ENCODE measurements at regions not wholly inside any gene's neighbourhood (a gene's known extent, or its start where the extent isn't known, plus 50 kb on each side); places are given as distances from the start of the nearest gene placed in this dataset.

DNA sequence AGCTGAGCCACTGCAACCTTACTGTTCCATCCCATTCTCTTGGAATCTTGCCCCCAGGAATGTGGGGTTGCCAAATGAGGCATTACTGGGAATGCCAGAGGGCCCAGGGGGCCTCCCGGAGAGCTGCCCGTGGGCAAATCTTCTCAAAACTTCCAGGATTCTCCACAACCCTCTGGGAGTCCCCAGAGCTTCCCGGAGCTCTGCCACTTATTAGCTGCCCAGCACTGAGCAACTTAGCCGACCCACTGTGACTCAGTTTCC is 306.0 kb downstream of the FOXL1 start:
- DNase-seq (ENCODE audit: low spot score): no peak
- no peak overlapping the region for H3K9ac ChIP-seq (ENCODE audit: low read depth in 1 of 2, low read length in 2 of 2)
- H3K4me3 ChIP-seq (ENCODE audit: low read depth in 1 of 3, low read length in 3 of 3): no peak overlapping the region
- no peaks in the 10 kb centered on the region for H3K36me3 ChIP-seq (ENCODE audit: control insufficient read depth in 4 of 4, insufficient read depth in 3 of 4, low read depth in 1 of 4, low read length in 3 of 4)
- no peaks in the 10 kb centered on the region for H3K4me1 ChIP-seq (ENCODE audit: control insufficient read depth in 4 of 4, insufficient read depth in 4 of 4, low read length in 3 of 4)
- peaks cover 0 to 13% (median 0%) of the 10 kb centered on the region in 4 donors for H3K27me3 ChIP-seq (ENCODE audit: control insufficient read depth in 4 of 4, insufficient read depth in 4 of 4, low read length in 3 of 4)
- TF ChIP-seq GABPA (IDR thresholded peaks at IDR 0.05 in 1 of 2, conservative IDR thresholded peaks at IDR 0.05 in 1 of 2) (no peak), TAF1 (conservative IDR thresholded peaks at IDR 0.05) (no peak), FOXA2 (IDR thresholded peaks at IDR 0.05) (no peak)
- no peak overlapping the region for H3K27ac ChIP-seq (ENCODE audit: low read depth in 1 of 2, low read length in 2 of 2)
- 83% methylated on average over 4 of the region's 4 CpGs for WGBS
- no peaks in the 10 kb centered on the region for H3K9me3 ChIP-seq (ENCODE audit: control insufficient read depth in 4 of 4, low read length in 3 of 4)

DNA sequence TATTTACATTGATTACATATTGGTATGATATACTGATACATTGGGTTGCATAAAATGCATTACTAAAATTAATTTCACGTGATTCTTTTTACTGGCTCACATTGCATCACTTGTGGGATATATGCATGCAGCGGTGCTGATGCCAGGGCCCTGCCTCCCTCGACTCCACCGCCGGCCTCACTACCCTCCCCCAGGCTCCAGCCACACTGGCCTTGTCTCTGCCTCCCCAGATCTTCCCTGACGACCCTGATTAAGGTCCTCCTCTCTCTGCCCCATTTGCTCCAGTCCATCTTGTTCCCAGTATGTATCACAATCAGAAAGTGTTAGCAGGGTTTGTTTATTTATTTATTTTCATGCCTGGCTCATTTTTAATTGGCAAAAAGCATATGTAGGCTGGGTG is 306.8 kb downstream of the FOXL1 start:
- DNase-seq (ENCODE audit: low spot score): no peak
- 77% methylated on average over 6 of the region's 6 CpGs for WGBS
- no peak overlapping the region for H3K9ac ChIP-seq (ENCODE audit: low read depth in 1 of 2, low read length in 2 of 2)
- H3K36me3 ChIP-seq (ENCODE audit: control insufficient read depth in 4 of 4, insufficient read depth in 3 of 4, low read depth in 1 of 4, low read length in 3 of 4): no peaks in the 10 kb centered on the region
- no peak overlapping the region for H3K4me3 ChIP-seq (ENCODE audit: low read depth in 1 of 3, low read length in 3 of 3)
- no peaks in the 10 kb centered on the region for H3K4me1 ChIP-seq (ENCODE audit: control insufficient read depth in 4 of 4, insufficient read depth in 4 of 4, low read length in 3 of 4)
- H3K9me3 ChIP-seq (ENCODE audit: control insufficient read depth in 4 of 4, low read length in 3 of 4): no peaks in the 10 kb centered on the region
- TF ChIP-seq EGR1 (IDR thresholded peaks at IDR 0.05; ENCODE audit: low read depth in 2 of 2) (no peak), FOXA1 (IDR thresholded peaks at IDR 0.05) (no peak), JUND (IDR thresholded peaks at IDR 0.05) (no peak), TAF1 (conservative IDR thresholded peaks at IDR 0.05) (no peak), FOXA2 (IDR thresholded peaks at IDR 0.05) (no peak), YY1 (IDR thresholded peaks at IDR 0.05) (no peak)
- TF ChIP-seq, protein P1, sequence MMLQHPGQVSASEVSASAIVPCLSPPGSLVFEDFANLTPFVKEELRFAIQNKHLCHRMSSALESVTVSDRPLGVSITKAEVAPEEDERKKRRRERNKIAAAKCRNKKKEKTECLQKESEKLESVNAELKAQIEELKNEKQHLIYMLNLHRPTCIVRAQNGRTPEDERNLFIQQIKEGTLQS (IDR thresholded peaks at IDR 0.05): no peak
- TF ChIP-seq, protein P2, sequence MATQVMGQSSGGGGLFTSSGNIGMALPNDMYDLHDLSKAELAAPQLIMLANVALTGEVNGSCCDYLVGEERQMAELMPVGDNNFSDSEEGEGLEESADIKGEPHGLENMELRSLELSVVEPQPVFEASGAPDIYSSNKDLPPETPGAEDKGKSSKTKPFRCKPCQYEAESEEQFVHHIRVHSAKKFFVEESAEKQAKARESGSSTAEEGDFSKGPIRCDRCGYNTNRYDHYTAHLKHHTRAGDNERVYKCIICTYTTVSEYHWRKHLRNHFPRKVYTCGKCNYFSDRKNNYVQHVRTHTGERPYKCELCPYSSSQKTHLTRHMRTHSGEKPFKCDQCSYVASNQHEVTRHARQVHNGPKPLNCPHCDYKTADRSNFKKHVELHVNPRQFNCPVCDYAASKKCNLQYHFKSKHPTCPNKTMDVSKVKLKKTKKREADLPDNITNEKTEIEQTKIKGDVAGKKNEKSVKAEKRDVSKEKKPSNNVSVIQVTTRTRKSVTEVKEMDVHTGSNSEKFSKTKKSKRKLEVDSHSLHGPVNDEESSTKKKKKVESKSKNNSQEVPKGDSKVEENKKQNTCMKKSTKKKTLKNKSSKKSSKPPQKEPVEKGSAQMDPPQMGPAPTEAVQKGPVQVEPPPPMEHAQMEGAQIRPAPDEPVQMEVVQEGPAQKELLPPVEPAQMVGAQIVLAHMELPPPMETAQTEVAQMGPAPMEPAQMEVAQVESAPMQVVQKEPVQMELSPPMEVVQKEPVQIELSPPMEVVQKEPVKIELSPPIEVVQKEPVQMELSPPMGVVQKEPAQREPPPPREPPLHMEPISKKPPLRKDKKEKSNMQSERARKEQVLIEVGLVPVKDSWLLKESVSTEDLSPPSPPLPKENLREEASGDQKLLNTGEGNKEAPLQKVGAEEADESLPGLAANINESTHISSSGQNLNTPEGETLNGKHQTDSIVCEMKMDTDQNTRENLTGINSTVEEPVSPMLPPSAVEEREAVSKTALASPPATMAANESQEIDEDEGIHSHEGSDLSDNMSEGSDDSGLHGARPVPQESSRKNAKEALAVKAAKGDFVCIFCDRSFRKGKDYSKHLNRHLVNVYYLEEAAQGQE (IDR thresholded peaks at IDR 0.05): no peak
- no peak overlapping the region for H3K27ac ChIP-seq (ENCODE audit: low read depth in 1 of 2, low read length in 2 of 2)
- H3K27me3 ChIP-seq (ENCODE audit: control insufficient read depth in 4 of 4, insufficient read depth in 4 of 4, low read length in 3 of 4): peaks cover 0 to 8% (median 0%) of the 10 kb centered on the region in 4 donors

DNA sequence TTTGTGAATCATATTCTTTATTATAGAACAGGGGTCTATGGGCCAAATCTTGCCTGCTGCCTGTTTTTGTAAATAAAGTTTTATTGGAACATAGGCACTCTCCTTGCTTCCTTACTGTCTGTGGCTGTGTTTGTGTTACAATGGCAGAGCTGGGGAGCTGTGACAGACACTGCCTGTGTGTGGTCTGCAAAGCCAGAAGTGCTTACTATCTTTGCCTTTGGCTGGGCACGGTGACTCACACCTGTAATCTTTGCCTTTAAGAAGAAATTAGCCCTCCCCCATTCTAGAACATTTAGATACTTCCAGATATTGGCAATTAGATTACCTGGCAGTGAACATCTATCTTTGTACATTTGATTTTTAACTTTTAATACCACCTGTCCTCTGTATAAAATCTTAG is 308.3 kb downstream of the FOXL1 start:
- Histone ChIP-seq H3K9ac (ENCODE audit: low read depth in 1 of 2, low read length in 2 of 2) (no peak overlapping the region), H3K27ac (ENCODE audit: low read depth in 1 of 2, low read length in 2 of 2) (no peak overlapping the region), H3K9me3 (ENCODE audit: control insufficient read depth in 4 of 4, low read length in 3 of 4) (peaks cover 0 to under 1% (median 0%) of the 10 kb centered on the region in 4 donors), H3K4me1 (ENCODE audit: control insufficient read depth in 4 of 4, insufficient read depth in 4 of 4, low read length in 3 of 4) (no peaks in the 10 kb centered on the region), H3K4me3 (ENCODE audit: low read depth in 1 of 3, low read length in 3 of 3) (no peak overlapping the region), H3K36me3 (ENCODE audit: control insufficient read depth in 4 of 4, insufficient read depth in 3 of 4, low read depth in 1 of 4, low read length in 3 of 4) (no peaks in the 10 kb centered on the region), H3K27me3 (ENCODE audit: control insufficient read depth in 4 of 4, insufficient read depth in 4 of 4, low read length in 3 of 4) (peaks cover 0 to 16% (median 0%) of the 10 kb centered on the region in 4 donors)
- no peak for DNase-seq (ENCODE audit: low spot score)
- WGBS: 41% methylated on average over 1 of the region's 1 CpG
- TF ChIP-seq, protein P2 (IDR thresholded peaks at IDR 0.05): no peak
- TF ChIP-seq NR2F2 (IDR thresholded peaks at IDR 0.05) (no peak), SP1 (IDR thresholded peaks at IDR 0.05) (no peak), JUND (IDR thresholded peaks at IDR 0.05) (no peak), GABPA (IDR thresholded peaks at IDR 0.05 in 1 of 2, conservative IDR thresholded peaks at IDR 0.05 in 1 of 2) (no peak), EGR1 (IDR thresholded peaks at IDR 0.05; ENCODE audit: low read depth in 2 of 2) (no peak), FOXA1 (IDR thresholded peaks at IDR 0.05) (no peak), HNF4A (conservative IDR thresholded peaks at IDR 0.05) (no peak), HNF4G (IDR thresholded peaks at IDR 0.05) (no peak), YY1 (IDR thresholded peaks at IDR 0.05) (no peak)
- TF ChIP-seq, protein P3, sequence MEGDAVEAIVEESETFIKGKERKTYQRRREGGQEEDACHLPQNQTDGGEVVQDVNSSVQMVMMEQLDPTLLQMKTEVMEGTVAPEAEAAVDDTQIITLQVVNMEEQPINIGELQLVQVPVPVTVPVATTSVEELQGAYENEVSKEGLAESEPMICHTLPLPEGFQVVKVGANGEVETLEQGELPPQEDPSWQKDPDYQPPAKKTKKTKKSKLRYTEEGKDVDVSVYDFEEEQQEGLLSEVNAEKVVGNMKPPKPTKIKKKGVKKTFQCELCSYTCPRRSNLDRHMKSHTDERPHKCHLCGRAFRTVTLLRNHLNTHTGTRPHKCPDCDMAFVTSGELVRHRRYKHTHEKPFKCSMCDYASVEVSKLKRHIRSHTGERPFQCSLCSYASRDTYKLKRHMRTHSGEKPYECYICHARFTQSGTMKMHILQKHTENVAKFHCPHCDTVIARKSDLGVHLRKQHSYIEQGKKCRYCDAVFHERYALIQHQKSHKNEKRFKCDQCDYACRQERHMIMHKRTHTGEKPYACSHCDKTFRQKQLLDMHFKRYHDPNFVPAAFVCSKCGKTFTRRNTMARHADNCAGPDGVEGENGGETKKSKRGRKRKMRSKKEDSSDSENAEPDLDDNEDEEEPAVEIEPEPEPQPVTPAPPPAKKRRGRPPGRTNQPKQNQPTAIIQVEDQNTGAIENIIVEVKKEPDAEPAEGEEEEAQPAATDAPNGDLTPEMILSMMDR (IDR thresholded peaks at IDR 0.05; ENCODE audit: low read depth, low read length, missing input control): no peak
- TF ChIP-seq, protein P1 (IDR thresholded peaks at IDR 0.05): no peak

Data from liver (tissue), 8 donors.